H9 (cell line): ENCODE measurements at regions not wholly inside any gene's neighbourhood (a gene's known extent, or its start where the extent isn't known, plus 50 kb on each side); places are given as distances from the start of the nearest gene placed in this dataset.

Experiments used
- DNase-seq: peaks from one replicate; pipeline ENCODE4 v3.0.0-alpha.2; 2017
- H2AFZ ChIP-seq: one replicate; pipeline ENCODE4 v1.6.1; 2013; ENCODE audit warnings: mild to moderate bottlenecking, low read length, control low read depth, moderate library complexity
- H2AK5ac ChIP-seq: 2 replicates; pipeline ENCODE4 v1.6.1; 2013; ENCODE audit warnings: low read length, control low read depth, mixed read lengths; ENCODE audit not compliant: insufficient read length
- H2BK120ac ChIP-seq: one replicate; pipeline ENCODE4 v1.6.1; 2013; ENCODE audit warnings: low read depth, mild to moderate bottlenecking, low read length, control low read depth, inconsistent platforms; ENCODE audit not compliant: poor library complexity, severe bottlenecking
- H2BK12ac ChIP-seq: 2 replicates; pipeline ENCODE4 v1.6.1; 2013; ENCODE audit warnings: low read length, control low read depth, mixed read lengths, low read depth; ENCODE audit not compliant: insufficient read length
- H2BK15ac ChIP-seq: 2 replicates; pipeline ENCODE4 v1.6.1; 2013; ENCODE audit warnings: low read depth, low read length, control low read depth
- H2BK20ac ChIP-seq: one replicate; pipeline ENCODE4 v1.6.1; 2013; ENCODE audit warnings: low read depth, mild to moderate bottlenecking, low read length, control low read depth, inconsistent platforms; ENCODE audit not compliant: poor library complexity, severe bottlenecking
- H2BK5ac ChIP-seq: 2 replicates; pipeline ENCODE4 v1.6.1; 2013; ENCODE audit warnings: low read length, control low read depth, mixed read lengths; ENCODE audit not compliant: insufficient read length
- H3K14ac ChIP-seq: 2 replicates; pipeline ENCODE4 v1.6.1; 2013; ENCODE audit warnings: low read length, control low read depth; ENCODE audit not compliant: insufficient read depth
- H3K18ac ChIP-seq: 2 replicates; pipeline ENCODE4 v1.6.1; 2013; ENCODE audit warnings: low read depth, mild to moderate bottlenecking, mixed read lengths, low read length, control low read depth; ENCODE audit not compliant: insufficient read length
- H3K23ac ChIP-seq: 2 replicates; pipeline ENCODE4 v1.6.1; 2013; ENCODE audit warnings: low read length, control low read depth, mixed read lengths, low read depth; ENCODE audit not compliant: insufficient read length
- H3K23me2 ChIP-seq: 2 replicates; pipeline ENCODE4 v1.6.1; 2013; ENCODE audit warnings: low read depth, mild to moderate bottlenecking, mixed read lengths, low read length, control low read depth; ENCODE audit not compliant: insufficient read length, poor library complexity, severe bottlenecking
- H3K27ac ChIP-seq: 2 replicates; pipeline ENCODE4 v1.5.1; 2013; ENCODE audit warnings: low read length, control low read depth, mixed read lengths, low read depth; ENCODE audit not compliant: insufficient read length
- H3K27me3 ChIP-seq: 2 replicates; pipeline ENCODE4 v1.6.1; 2013; ENCODE audit warnings: low read length, control low read depth, inconsistent platforms; ENCODE audit not compliant: insufficient read depth
- H3K4ac ChIP-seq: 2 replicates; pipeline ENCODE4 v1.6.1; 2013; ENCODE audit warnings: low read depth, mild to moderate bottlenecking, control low read depth, inconsistent platforms, low read length, moderate library complexity
- H3K4me1 ChIP-seq: 2 replicates; pipeline ENCODE4 v1.6.1; 2013; ENCODE audit warnings: low read length, control low read depth, inconsistent platforms; ENCODE audit not compliant: insufficient read depth
- H3K4me2 ChIP-seq: 2 replicates; pipeline ENCODE4 v1.6.1; 2013; ENCODE audit warnings: low read length, control low read depth, mixed read lengths; ENCODE audit not compliant: insufficient read length, insufficient read depth
- H3K56ac ChIP-seq: 2 replicates; pipeline ENCODE4 v1.6.1; 2013; ENCODE audit warnings: low read depth, mild to moderate bottlenecking, mixed read lengths, low read length, control low read depth; ENCODE audit not compliant: insufficient read length
- H3K79me1 ChIP-seq: 2 replicates; pipeline ENCODE4 v1.6.1; 2013; ENCODE audit warnings: low read depth, mild to moderate bottlenecking, moderate library complexity, low read length, control low read depth, inconsistent platforms; ENCODE audit not compliant: insufficient read depth, poor library complexity, severe bottlenecking
- H3K79me2 ChIP-seq: 2 replicates; pipeline ENCODE4 v1.6.1; 2013; ENCODE audit warnings: low read length, control low read depth, inconsistent platforms; ENCODE audit not compliant: insufficient read depth
- H3K9ac ChIP-seq: 2 replicates; pipeline ENCODE4 v1.6.1; 2013; ENCODE audit warnings: low read length, control low read depth, mixed read lengths; ENCODE audit not compliant: insufficient read length; ENCODE audit errors: extremely low read depth
- H3K9me3 ChIP-seq: one replicate; pipeline ENCODE4 v1.6.1; 2013; ENCODE audit warnings: low read depth, low read length, inconsistent platforms; ENCODE audit not compliant: control insufficient read depth
- H3T11ph ChIP-seq: one replicate; pipeline ENCODE4 v1.6.1; 2013; ENCODE audit warnings: mild to moderate bottlenecking, low read length, control low read depth, inconsistent platforms
- H4K20me1 ChIP-seq: one replicate; pipeline ENCODE4 v1.6.1; 2013; ENCODE audit not compliant: control insufficient read depth, insufficient read length, insufficient read depth
- H4K5ac ChIP-seq: 2 replicates; pipeline ENCODE4 v1.6.1; 2013; ENCODE audit warnings: low read depth, mild to moderate bottlenecking, mixed read lengths, low read length, control low read depth; ENCODE audit not compliant: insufficient read length
- H4K8ac ChIP-seq: replicated peaks from 2 replicates; pipeline ENCODE4 v1.6.1; 2013; ENCODE audit warnings: low read length, control low read depth, mixed read lengths, low read depth; ENCODE audit not compliant: insufficient read length
- H4K91ac ChIP-seq: 2 replicates; pipeline ENCODE4 v1.6.1; 2013; ENCODE audit warnings: low read depth, mild to moderate bottlenecking, moderate library complexity, mixed read lengths, low read length, control low read depth; ENCODE audit not compliant: insufficient read length
- H3K27ac Mint-ChIP-seq, 3 experiments: 2 replicates in 2 of 3; 3 replicates in 1 of 3; pipeline ENCODE4 v1.8.0; 2020 to 2021; ENCODE audit warnings: mixed read lengths in 3 of 3, mild to moderate bottlenecking in 1 of 3, moderate library complexity in 1 of 3
- H3K27me3 Mint-ChIP-seq: 2 replicates; pipeline ENCODE4 v1.8.0; 2021; ENCODE audit warnings: low read depth, mild to moderate bottlenecking, moderate library complexity, mixed read lengths
- H3K36me3 Mint-ChIP-seq, 3 experiments: 2 replicates in 2 of 3; 3 replicates in 1 of 3; pipeline ENCODE4 v1.8.0; 2020 to 2021; ENCODE audit warnings: low read depth in 3 of 3, mixed read lengths in 3 of 3; ENCODE audit not compliant: insufficient read depth in 1 of 3
- H3K4me1 Mint-ChIP-seq, 2 experiments: 2 replicates each; pipeline ENCODE4 v1.8.0; 2020; ENCODE audit warnings: mixed read lengths in 2 of 2
- H3K4me3 Mint-ChIP-seq, 2 experiments: 2 replicates in 1 of 2; 3 replicates in 1 of 2; pipeline ENCODE4 v1.8.0; 2020 to 2021; ENCODE audit warnings: mild to moderate bottlenecking in 2 of 2, mixed read lengths in 2 of 2, moderate library complexity in 1 of 2
- H3K9me3 Mint-ChIP-seq, 2 experiments: 2 replicates in 1 of 2; 3 replicates in 1 of 2; pipeline ENCODE4 v1.8.0; 2020; ENCODE audit warnings: mild to moderate bottlenecking in 2 of 2, mixed read lengths in 2 of 2, moderate library complexity in 1 of 2
- WGBS: extraction: QIAGEN DNeasy Blood & Tissue Kit; methylation state at CpG from one replicate; pipeline ENCODE4 v1.1.7; 2013; ENCODE audit warnings: missing lambda C conversion rate, low lambda C conversion rate, mixed read lengths; ENCODE audit not compliant: insufficient read length; ENCODE audit errors: extremely low coverage; 5-methylcytosine and 5-hydroxymethylcytosine counted together
- TF ChIP-seq, protein P1 (sequence below): fragments of 200-600 bp; sonication (generic); conservative IDR thresholded peaks from 3 replicates; pipeline ENCODE4 v1.8.0; 2021; ENCODE audit warnings: antibody characterized with exemption, mild to moderate bottlenecking

DNA sequence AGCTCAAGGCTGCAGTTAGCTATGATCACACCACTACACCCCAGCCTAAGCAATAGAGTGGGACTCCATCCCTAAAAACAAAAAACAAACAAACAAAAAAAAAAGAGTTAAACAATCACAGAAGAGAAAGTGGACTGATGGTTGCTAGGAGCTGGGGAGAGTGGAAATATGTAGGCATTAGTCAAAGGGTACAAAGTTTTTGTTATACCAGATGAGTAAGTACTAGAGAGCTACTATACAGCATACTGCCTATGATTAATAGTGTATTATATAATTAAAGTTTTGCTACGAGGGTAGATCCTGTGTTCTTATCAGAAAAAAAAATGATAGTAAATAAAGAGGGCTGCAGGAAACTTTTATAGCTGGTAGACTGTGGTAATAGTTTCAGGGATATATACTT lies 538.6 kb downstream of the ELAVL2 start:
- H2BK12ac ChIP-seq = no peak overlapping the region
- H2BK5ac ChIP-seq = no peak overlapping the region
- H4K8ac ChIP-seq = no peak overlapping the region
- no peaks in the 10 kb centered on the region for H3K79me1 ChIP-seq
- no peak overlapping the region for H3K14ac ChIP-seq
- peaks cover 4 to 7% of the 10 kb centered on the region in 2 experiments; a peak in 3 of 4 replicates for H3K4me1 Mint-ChIP-seq
- H3K4ac ChIP-seq = no peak overlapping the region
- no peak overlapping the region for H4K5ac ChIP-seq
- no peak overlapping the region for H3K27ac Mint-ChIP-seq
- TF ChIP-seq, protein P1, sequence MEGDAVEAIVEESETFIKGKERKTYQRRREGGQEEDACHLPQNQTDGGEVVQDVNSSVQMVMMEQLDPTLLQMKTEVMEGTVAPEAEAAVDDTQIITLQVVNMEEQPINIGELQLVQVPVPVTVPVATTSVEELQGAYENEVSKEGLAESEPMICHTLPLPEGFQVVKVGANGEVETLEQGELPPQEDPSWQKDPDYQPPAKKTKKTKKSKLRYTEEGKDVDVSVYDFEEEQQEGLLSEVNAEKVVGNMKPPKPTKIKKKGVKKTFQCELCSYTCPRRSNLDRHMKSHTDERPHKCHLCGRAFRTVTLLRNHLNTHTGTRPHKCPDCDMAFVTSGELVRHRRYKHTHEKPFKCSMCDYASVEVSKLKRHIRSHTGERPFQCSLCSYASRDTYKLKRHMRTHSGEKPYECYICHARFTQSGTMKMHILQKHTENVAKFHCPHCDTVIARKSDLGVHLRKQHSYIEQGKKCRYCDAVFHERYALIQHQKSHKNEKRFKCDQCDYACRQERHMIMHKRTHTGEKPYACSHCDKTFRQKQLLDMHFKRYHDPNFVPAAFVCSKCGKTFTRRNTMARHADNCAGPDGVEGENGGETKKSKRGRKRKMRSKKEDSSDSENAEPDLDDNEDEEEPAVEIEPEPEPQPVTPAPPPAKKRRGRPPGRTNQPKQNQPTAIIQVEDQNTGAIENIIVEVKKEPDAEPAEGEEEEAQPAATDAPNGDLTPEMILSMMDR = no peak
- H2BK120ac ChIP-seq = no peak overlapping the region
- H3K9me3 Mint-ChIP-seq = no peaks in the 10 kb centered on the region
- no peaks in the 10 kb centered on the region for H3K23me2 ChIP-seq
- no peak overlapping the region for H3K56ac ChIP-seq
- no peaks in the 10 kb centered on the region for H3K79me2 ChIP-seq
- no peak overlapping the region for H3K4me2 ChIP-seq
- H3K27me3 Mint-ChIP-seq = no peaks in the 10 kb centered on the region
- H3K23ac ChIP-seq = no peak overlapping the region
- no peak overlapping the region for H3K27ac ChIP-seq
- no peaks in the 10 kb centered on the region for H3K4me1 ChIP-seq
- no peak for DNase-seq
- no peak overlapping the region for H3T11ph ChIP-seq
- no peak overlapping the region for H2AFZ ChIP-seq
- no peaks in the 10 kb centered on the region for H4K20me1 ChIP-seq
- H3K9me3 ChIP-seq = no peaks in the 10 kb centered on the region
- WGBS = no CpG with 5 or more reads among the region's 1 CpG
- H2AK5ac ChIP-seq = no peak overlapping the region
- no peak overlapping the region for H3K18ac ChIP-seq
- H4K91ac ChIP-seq = no peak overlapping the region
- H2BK15ac ChIP-seq = no peak overlapping the region
- H3K27me3 ChIP-seq = no peaks in the 10 kb centered on the region
- no peak overlapping the region for H3K4me3 Mint-ChIP-seq
- H2BK20ac ChIP-seq = no peak overlapping the region
- H3K9ac ChIP-seq = no peak overlapping the region
- no peaks in the 10 kb centered on the region for H3K36me3 Mint-ChIP-seq
